HTR-8/SVneo (cell line): ENCODE measurements at regions not wholly inside any gene's neighbourhood (a gene's known extent, or its start where the extent isn't known, plus 50 kb on each side); places are given as distances from the start of the nearest gene placed in this dataset.
A peak's percentile ranks its signal among the peaks of the same experiment; 100 is the strongest.

Experiments
- DNase-seq: peaks from one replicate; pipeline ENCODE4 v3.0.0; 2011; ENCODE audit warnings: low spot score, mixed read lengths; ENCODE audit not compliant: insufficient read length
- FAIRE-seq: peaks from 2 replicates; lab custom pipeline; 2011; peaks lifted over from hg19 to GRCh38; lab: Jason Lieb, UNC

DNA sequence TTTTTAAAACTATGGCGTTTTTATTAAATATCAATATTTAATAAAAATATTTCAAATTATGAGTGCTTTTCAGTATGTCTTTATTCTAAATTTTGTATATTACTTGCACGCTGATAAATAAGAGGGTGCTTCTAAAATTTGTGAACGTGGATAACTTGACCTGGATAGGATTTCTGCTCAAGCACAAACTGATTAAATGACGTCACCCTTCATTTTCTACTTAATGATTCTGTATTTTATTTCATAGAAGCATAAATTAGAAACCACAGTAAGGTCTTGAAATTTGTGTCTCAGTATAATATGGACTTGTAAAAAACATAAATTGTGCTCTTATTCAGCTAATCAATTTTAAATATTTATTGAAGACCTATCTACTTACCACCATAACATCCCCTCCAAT is 903.7 kb downstream of the ROBO2 start:
- FAIRE-seq (no peak), DNase-seq (no peak)

DNA sequence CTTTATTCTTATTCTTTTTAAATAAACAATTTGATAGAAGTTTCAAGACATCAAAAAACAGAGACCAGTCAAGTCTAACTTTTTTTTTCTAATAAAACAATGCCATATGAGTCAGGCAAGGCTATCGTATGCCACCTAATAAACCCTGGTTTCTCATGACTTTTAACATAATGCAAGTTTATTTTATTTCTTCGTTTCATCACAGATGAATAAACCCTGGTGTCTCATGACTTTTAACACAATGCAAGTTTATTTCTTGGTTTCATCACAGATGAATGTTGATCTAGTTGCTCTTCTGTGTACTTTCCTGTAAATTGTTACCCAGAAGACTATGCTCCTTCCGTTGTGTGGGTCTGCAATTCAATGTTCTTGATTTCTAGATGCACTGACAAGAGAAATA is 905.4 kb downstream of the ROBO2 start:
- no peak for DNase-seq

GRCh38 chr3:77947671-77948070 is 907.8 kb downstream of the ROBO2 start:
- DNase-seq = no peak
- no peak for FAIRE-seq

More for the DNA sequence above, 905.4 kb downstream of the ROBO2 start:
- no peak for FAIRE-seq

GRCh38 chr3:77967621-77968020 is 927.7 kb downstream of the ROBO2 start:
- DNase-seq (no peak), FAIRE-seq (no peak)

- FAIRE-seq = no peak
These were observed 936.2 kb downstream of the ROBO2 start for GRCh38 chr3:77976079-77976478.

GRCh38 chr3:78003090-78003489 is 963.2 kb downstream of the ROBO2 start:
- no peak for FAIRE-seq
- no peak for DNase-seq

More at GRCh38 chr3:77976079-77976478, 936.2 kb downstream of the ROBO2 start:
- no peak for DNase-seq

GRCh38 chr3:78004571-78004970 is 964.7 kb downstream of the ROBO2 start:
- FAIRE-seq = no peak
- DNase-seq = no peak

- no peak for FAIRE-seq
- DNase-seq = no peak
These were observed 973.8 kb downstream of the ROBO2 start for GRCh38 chr3:78013653-78014052.

GRCh38 chr3:78015856-78016255 is 976.0 kb downstream of the ROBO2 start:
- no peak for DNase-seq
- no peak for FAIRE-seq

- FAIRE-seq = no peak
These were observed 981.8 kb downstream of the ROBO2 start for GRCh38 chr3:78021710-78022109.

DNA sequence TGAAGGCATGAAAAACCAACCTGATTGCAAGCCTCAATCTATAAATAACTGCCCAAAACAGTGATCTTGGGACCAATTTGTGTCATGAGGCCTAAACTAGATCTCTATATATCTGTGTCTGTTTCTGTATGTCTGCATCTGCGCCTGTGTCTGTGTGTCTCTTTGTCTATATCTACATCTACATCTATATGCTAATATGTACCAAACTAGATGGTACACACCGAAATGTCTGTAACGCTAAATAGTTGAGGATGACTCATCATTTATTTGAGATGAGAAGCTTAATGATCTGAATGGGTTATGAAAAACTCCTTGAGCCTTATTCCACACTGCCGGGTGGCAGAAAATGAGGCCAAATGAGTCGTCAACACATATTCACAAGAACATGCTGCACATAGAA is 982.3 kb downstream of the ROBO2 start:
- DNase-seq (no peak), FAIRE-seq (no peak)

More at GRCh38 chr3:78021710-78022109, 981.8 kb downstream of the ROBO2 start:
- no peak for DNase-seq

DNA sequence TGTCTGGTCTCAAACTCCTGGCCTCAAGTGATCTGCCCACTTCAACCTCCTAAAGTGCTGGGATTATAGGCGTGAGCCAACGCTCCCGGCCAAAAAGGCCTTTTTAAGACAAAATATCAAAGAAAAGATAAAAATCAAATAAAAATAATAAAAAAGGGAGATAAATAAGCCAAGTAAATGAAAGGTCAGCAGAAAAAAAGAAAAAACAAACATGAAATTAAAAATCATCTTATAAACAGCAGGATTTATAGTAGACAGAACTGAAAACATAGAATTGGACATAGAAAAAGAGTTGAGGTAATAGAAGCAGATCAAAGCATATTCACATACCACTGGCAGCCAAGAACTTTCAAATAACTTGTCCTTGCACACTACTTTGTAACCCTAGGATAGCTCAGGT is 983.4 kb downstream of the ROBO2 start:
- no peak for DNase-seq
- no peak for FAIRE-seq

DNA sequence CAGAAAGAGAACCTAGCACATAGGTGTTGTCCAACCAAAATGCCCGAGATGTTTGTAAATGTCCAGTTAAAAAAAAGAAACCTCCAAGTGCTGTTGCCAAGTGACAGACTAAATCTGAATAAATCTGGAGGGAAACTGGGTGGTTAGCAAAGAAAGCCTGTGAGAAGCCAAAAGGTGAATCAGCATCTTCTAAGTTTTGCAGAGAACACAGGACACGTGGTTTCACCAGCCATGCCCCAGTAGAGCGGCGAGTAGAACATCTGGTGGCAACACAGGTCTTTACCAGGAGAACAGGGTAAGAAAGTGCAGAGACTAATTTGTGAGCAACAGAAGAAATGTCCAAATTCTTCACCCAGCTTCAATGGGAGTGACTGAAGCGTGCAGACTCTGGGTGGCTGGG is 986.0 kb downstream of the ROBO2 start:
- FAIRE-seq (no peak), DNase-seq (no peak)

GRCh38 chr3:78026318-78026828 is 986.5 kb downstream of the ROBO2 start:
- DNase-seq (no peak), FAIRE-seq (no peak)

- FAIRE-seq (no peak), DNase-seq (no peak)
These were observed 989.9 kb downstream of the ROBO2 start for GRCh38 chr3:78029775-78030174.

DNA sequence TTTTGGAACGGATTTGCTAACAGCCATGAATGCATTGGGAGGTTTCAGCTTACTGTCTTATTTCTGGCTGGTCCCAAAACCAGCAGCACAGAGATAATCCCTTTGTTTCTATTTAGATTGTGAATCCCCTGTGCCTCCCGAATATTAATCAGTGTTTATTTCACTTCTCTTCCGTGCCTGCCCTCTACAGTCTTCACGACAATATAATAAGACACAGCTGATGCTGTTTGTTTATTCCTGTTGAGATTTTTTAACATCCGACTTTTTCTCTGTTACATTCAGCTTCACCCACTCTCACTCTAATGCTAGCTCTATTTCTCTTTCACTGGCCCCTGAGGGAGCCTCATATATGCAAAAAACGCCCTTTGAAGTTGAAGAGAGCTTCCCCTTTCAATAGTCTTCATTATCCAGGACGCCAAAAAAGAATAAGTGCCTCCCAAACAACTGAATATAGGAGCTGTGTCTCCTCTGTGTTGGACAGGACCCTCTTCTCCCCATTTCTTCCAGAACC is 995.3 kb downstream of the ROBO2 start:
- DNase-seq = no peak
- no peak for FAIRE-seq

DNA sequence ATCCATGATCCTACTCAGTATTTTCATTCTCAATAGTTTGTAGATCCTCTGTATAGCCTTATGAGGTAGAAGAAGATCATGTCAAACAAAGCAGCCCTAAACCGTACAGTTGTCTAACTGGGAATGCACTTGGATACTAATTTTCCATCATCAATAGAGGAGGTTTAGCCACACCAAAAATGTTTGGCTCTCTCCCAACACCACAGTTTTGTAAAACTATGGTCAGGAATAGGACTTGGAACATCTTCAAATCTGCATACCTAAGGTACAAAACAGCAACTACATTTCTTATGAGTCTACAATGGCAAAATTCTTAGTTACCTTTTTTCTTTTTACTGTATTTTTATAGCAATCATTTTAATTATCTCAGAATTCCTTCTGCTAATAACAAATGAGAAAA is 1001.6 kb downstream of the ROBO2 start:
- DNase-seq = no peak
- FAIRE-seq = no peak

DNA sequence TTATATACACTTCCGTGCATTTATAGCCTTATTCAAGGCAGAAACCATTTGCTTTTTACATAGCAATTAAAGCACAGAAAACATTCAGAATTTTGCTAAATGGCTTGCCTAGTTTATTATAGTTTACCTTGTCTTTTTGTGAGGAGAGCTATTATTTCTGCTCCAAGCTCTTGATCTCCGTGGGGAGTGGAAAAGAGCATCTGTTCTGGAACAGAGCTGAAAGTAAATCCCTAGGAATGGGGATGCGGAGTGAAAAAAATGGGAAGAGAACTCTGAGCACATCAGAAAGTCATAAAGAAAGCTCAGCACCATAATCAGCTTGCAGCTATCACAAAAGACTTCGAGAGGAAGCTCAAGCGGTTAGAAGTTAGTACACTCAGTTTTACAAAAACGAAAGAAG is 1006.7 kb downstream of the ROBO2 start:
- no peak for DNase-seq
- FAIRE-seq = no peak

DNA sequence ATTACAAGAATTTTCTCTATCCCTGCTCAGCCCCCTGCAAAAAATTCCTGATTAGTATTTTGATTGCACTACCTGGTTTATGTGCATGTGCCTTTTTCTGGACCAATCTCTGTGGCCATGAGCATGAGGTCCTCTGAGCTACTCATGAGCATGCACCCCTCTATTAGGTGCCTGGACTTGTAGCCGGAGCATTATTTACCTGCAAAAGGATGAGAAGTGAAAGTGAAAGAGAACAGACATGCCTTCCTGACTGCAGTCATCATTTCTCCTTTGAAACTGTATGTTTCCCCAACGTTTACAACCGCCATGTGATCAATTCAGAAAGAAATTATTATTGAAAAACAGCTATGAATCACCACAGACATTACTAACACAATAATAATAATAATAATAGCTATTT is 1008.8 kb downstream of the ROBO2 start:
- FAIRE-seq (peak; percentile 16), DNase-seq (no peak)

GRCh38 chr3:78049521-78049920 is 1009.6 kb downstream of the ROBO2 start:
- FAIRE-seq = no peak

GRCh38 chr3:78050276-78051065 is 1010.6 kb downstream of the ROBO2 start:
- DNase-seq (no peak), FAIRE-seq (no peak)

More at GRCh38 chr3:78049521-78049920, 1009.6 kb downstream of the ROBO2 start:
- DNase-seq = no peak

DNA sequence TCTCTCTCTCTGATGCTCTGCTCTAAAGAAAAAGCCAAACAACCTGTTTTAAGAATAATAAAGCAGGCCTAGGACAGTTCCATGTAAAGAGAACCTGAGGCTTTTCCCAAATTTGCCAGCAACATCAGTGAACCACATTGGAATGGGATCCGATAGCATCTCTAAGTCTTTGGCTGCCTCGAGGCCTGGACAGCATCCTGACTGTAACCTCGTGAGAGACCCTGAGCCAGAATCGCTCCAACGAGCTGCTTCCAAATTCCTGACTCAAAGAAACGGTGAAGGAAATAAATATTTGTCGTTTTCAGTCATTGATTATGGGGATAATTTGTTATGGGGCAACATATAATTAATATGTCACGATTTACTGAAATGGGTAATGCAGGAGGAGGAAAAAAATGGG is 1012.8 kb downstream of the ROBO2 start:
- FAIRE-seq = no peak
- DNase-seq = no peak
